ENCODE measurements at regions not wholly inside any gene's neighbourhood (a gene's known extent, or its start where the extent isn't known, plus 50 kb on each side); places are given as distances from the start of the nearest gene placed in this dataset.

DNA sequence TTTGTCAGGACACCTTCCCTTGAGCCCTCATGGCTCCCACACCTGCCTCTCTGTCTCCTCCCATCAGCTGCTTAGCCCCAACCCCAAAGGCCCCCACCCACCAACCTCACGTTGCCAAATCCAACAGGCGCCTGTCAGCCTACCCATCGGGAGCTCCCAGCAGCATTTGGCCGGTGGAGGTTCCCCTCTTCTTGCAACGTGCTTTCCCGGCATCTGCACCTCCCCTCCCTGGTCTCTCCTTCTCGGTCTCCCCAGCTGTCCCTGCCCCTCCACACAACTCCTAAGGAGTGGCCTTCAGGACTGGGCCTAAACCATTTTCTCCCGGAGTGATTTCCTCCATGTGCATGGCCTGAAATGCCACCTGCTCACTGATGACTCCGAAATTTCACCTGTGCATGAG lies 71.9 kb downstream of the KLHDC7A start:
- Histone ChIP-seq H3K36me3 (no peaks in the 10 kb centered on the region), H3K9me3 (no peaks in the 10 kb centered on the region), H3K27me3 (peaks cover 0 to 96% (median 12%) of the 10 kb centered on the region in 4 donors), H3K4me3 (no peak overlapping the region), H3K4me1 (peaks cover 0 to 4% (median 3%) of the 10 kb centered on the region in 4 donors), H3K27ac (replicated peaks in 1 of 4) (no peak overlapping the region)
- DNase-seq (ENCODE audit: extremely low spot score): no peak
- TF ChIP-seq POLR2A (IDR thresholded peaks at IDR 0.05; ENCODE audit: low read depth) (no peak), EP300 (IDR thresholded peaks at IDR 0.05) (no peak), POLR2AphosphoS5 (IDR thresholded peaks at IDR 0.05) (no peak), CTCF (IDR thresholded peaks at IDR 0.05) (no peak)
- intact Hi-C loops (cut with DNase I): no loop called here
- WGBS: 75% methylated on average over 9 of the region's 9 CpGs

DNA sequence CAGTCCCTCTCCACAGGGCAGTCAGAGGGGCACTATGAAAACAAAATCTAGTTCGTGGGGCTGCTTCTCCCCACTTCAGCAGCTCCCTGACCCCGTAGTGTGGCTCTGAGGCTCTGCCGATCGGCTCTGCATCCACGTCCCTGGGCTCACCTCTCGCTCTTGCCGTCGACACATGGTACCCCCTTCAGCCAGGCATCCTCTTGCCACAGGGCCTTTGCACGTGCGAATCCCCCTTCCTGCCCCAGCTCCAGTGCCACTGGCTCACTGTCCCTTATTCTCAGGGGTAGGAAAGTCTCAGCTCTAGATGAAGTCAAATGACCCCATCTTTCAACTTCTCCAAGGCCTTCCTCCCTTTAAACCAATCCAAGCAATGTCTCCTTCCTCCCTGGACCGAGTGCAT lies 72.7 kb downstream of the KLHDC7A start:
- no peaks in the 10 kb centered on the region for H3K9me3 ChIP-seq
- peaks cover 0 to 9% (median 9%) of the 10 kb centered on the region in 4 donors for H3K4me1 ChIP-seq
- no peak for DNase-seq (ENCODE audit: extremely low spot score)
- H3K27ac ChIP-seq (replicated peaks in 1 of 4): no peak overlapping the region
- WGBS: 94% methylated on average over 11 of the region's 11 CpGs
- H3K36me3 ChIP-seq: no peaks in the 10 kb centered on the region
- intact Hi-C loops (cut with DNase I): no loop called here
- TF ChIP-seq CTCF (IDR thresholded peaks at IDR 0.05): no peak
- no peak for TF ChIP-seq EP300 (IDR thresholded peaks at IDR 0.05)
- no peak for TF ChIP-seq POLR2A (IDR thresholded peaks at IDR 0.05; ENCODE audit: low read depth)
- TF ChIP-seq POLR2AphosphoS5 (IDR thresholded peaks at IDR 0.05): no peak
- peaks cover 0 to 100% (median 19%) of the 10 kb centered on the region in 4 donors for H3K27me3 ChIP-seq
- no peak overlapping the region for H3K4me3 ChIP-seq

GRCh38 chr1:18554099-18554498 lies 73.4 kb downstream of the KLHDC7A start:
- Histone ChIP-seq H3K27me3 (peaks cover 0 to 100% (median 20%) of the 10 kb centered on the region in 4 donors), H3K9me3 (no peaks in the 10 kb centered on the region), H3K27ac (replicated peaks in 1 of 4) (no peak overlapping the region), H3K36me3 (no peaks in the 10 kb centered on the region), H3K4me1 (peaks cover 0 to 10% (median 9%) of the 10 kb centered on the region in 4 donors), H3K4me3 (no peak overlapping the region)
- no peak for DNase-seq (ENCODE audit: extremely low spot score)
- TF ChIP-seq POLR2AphosphoS5 (IDR thresholded peaks at IDR 0.05) (no peak), POLR2A (IDR thresholded peaks at IDR 0.05; ENCODE audit: low read depth) (no peak), EP300 (IDR thresholded peaks at IDR 0.05) (no peak), CTCF (IDR thresholded peaks at IDR 0.05) (no peak)
- 73% methylated on average over 5 of the region's 5 CpGs for WGBS
- intact Hi-C loops (cut with DNase I): no loop called here

- DNase-seq (ENCODE audit: extremely low spot score): no peak
- intact Hi-C loops (cut with DNase I): no loop called here
- Histone ChIP-seq H3K27ac (replicated peaks in 1 of 4) (no peak overlapping the region), H3K9me3 (no peaks in the 10 kb centered on the region), H3K4me1 (peaks cover 0 to 10% (median 9%) of the 10 kb centered on the region in 4 donors), H3K36me3 (no peaks in the 10 kb centered on the region), H3K4me3 (no peak overlapping the region), H3K27me3 (peaks cover 0 to 100% (median 24%) of the 10 kb centered on the region in 4 donors)
- 13% methylated on average over 7 of the region's 7 CpGs for WGBS
- TF ChIP-seq POLR2AphosphoS5 (IDR thresholded peaks at IDR 0.05) (no peak), CTCF (IDR thresholded peaks at IDR 0.05) (no peak), POLR2A (IDR thresholded peaks at IDR 0.05; ENCODE audit: low read depth) (no peak), EP300 (IDR thresholded peaks at IDR 0.05) (no peak)
Measured at GRCh38 chr1:18554597-18554996, 73.9 kb downstream of the KLHDC7A start.

- Histone ChIP-seq H3K27me3 (peaks cover 0 to 100% (median 29%) of the 10 kb centered on the region in 4 donors), H3K36me3 (no peaks in the 10 kb centered on the region), H3K4me1 (peaks cover 0 to 10% (median 9%) of the 10 kb centered on the region in 4 donors), H3K27ac (replicated peaks in 1 of 4) (no peak overlapping the region), H3K9me3 (no peaks in the 10 kb centered on the region), H3K4me3 (no peak overlapping the region)
- TF ChIP-seq POLR2A (IDR thresholded peaks at IDR 0.05; ENCODE audit: low read depth): no peak
- no peak for TF ChIP-seq CTCF (IDR thresholded peaks at IDR 0.05)
- TF ChIP-seq EP300 (IDR thresholded peaks at IDR 0.05): no peak
- TF ChIP-seq POLR2AphosphoS5 (IDR thresholded peaks at IDR 0.05): no peak
- no peak for DNase-seq (ENCODE audit: extremely low spot score)
- intact Hi-C loops (cut with DNase I): no loop called here
- WGBS: 61% methylated on average over 5 of the region's 5 CpGs
Measured at GRCh38 chr1:18555036-18555435, 74.3 kb downstream of the KLHDC7A start.

Data from esophagus muscularis mucosa (tissue), 4 donors.